GM21723 (cell line): ENCODE measurements at regions not wholly inside any gene's neighbourhood (a gene's known extent, or its start where the extent isn't known, plus 50 kb on each side); places are given as distances from the start of the nearest gene placed in this dataset.

Source experiments
- ATAC-seq: cut with Tn5 transposase; IDR thresholded peaks from one replicate; pipeline ENCODE4 v1.9.1; 2021; ENCODE audit warnings: mild to moderate bottlenecking, moderate library complexity; ENCODE audit not compliant: unreplicated experiment

- no peak for ATAC-seq
Measured at GRCh38 chr1:5751163-5751540, 241.1 kb downstream of the NPHP4 start.

GRCh38 chr1:5750186-5751162, 241.8 kb downstream of the NPHP4 start:
- no peak for ATAC-seq

- ATAC-seq = no peak
Measured at GRCh38 chr1:5748286-5749225, 243.7 kb downstream of the NPHP4 start.

GRCh38 chr1:5747426-5748285, 244.6 kb downstream of the NPHP4 start:
- no peak for ATAC-seq

- no peak for ATAC-seq
Measured at GRCh38 chr1:5746611-5747425, 245.4 kb downstream of the NPHP4 start.

- no peak for ATAC-seq
Measured at GRCh38 chr1:5745800-5746610, 246.2 kb downstream of the NPHP4 start.

- ATAC-seq = no peak
Measured at GRCh38 chr1:5744911-5745799, 247.1 kb downstream of the NPHP4 start.

GRCh38 chr1:5744341-5744740, 247.9 kb downstream of the NPHP4 start:
- no peak for ATAC-seq

- no peak for ATAC-seq
Measured at GRCh38 chr1:5743435-5744095, 248.7 kb downstream of the NPHP4 start.

GRCh38 chr1:5742801-5743200, 249.4 kb downstream of the NPHP4 start:
- ATAC-seq = no peak

GRCh38 chr1:5742032-5742431, 250.2 kb downstream of the NPHP4 start:
- no peak for ATAC-seq

GRCh38 chr1:5740865-5741860, 251.1 kb downstream of the NPHP4 start:
- no peak for ATAC-seq

GRCh38 chr1:5740450-5740849, 251.8 kb downstream of the NPHP4 start:
- ATAC-seq = no peak

- no peak for ATAC-seq
Measured at GRCh38 chr1:5739561-5740078, 252.6 kb downstream of the NPHP4 start.

- ATAC-seq = no peak
Measured at GRCh38 chr1:5738911-5739462, 253.2 kb downstream of the NPHP4 start.

- no peak for ATAC-seq
Measured at GRCh38 chr1:5737081-5737480, 255.1 kb downstream of the NPHP4 start.
